Tibial nerve (tissue), 4 donors: ENCODE measurements at regions not wholly inside any gene's neighbourhood (a gene's known extent, or its start where the extent isn't known, plus 50 kb on each side); places are given as distances from the start of the nearest gene placed in this dataset.

Source experiments
- DNase-seq, 2 donors: peaks; one replicate each; pipeline ENCODE4 v3.0.0-alpha.2; 2019; ENCODE audit warnings: low spot score in 2 of 2
- H3K27ac ChIP-seq, 4 donors: fragments of 200-600 bp; sonication (generic) in 3 of 4; one replicate each; pipeline ENCODE4 v1.5.1; 2017 to 2019; ENCODE audit warnings: mild to moderate bottlenecking in 1 of 4
- H3K27me3 ChIP-seq, 2 donors: fragments of 200-600 bp; sonication (generic) in 1 of 2; one replicate each; pipeline versions ENCODE4 v1.5.1 to v1.6.0; 2017 to 2019
- H3K36me3 ChIP-seq, 3 donors: fragments of 200-600 bp; sonication (generic); one replicate each; pipeline ENCODE4 v1.5.1; 2018 to 2019
- H3K4me1 ChIP-seq, 4 donors: fragments of 200-600 bp; sonication (generic) in 3 of 4; one replicate each; pipeline ENCODE4 v1.5.1; 2017 to 2019
- H3K4me3 ChIP-seq, 4 donors: fragments of 200-600 bp; sonication (generic) in 3 of 4; one replicate each; pipeline ENCODE4 v1.5.1; 2017 to 2019; ENCODE audit warnings: mild to moderate bottlenecking in 1 of 4, moderate library complexity in 1 of 4
- H3K9me3 ChIP-seq, 4 donors: fragments of 200-600 bp; sonication (generic) in 3 of 4; one replicate each; pipeline ENCODE4 v1.5.1; 2017 to 2019
- EP300 ChIP-seq, 2 donors: sonication (generic); formaldehyde crosslinking; IDR thresholded peaks; one replicate each; pipeline ENCODE4 v1.6.1; 2017; ENCODE audit warnings: antibody characterized with exemption in 2 of 2, mild to moderate bottlenecking in 1 of 2
- POLR2A ChIP-seq, 2 donors: fragments of 450-650 bp; IDR thresholded peaks; one replicate each; pipeline ENCODE4 v1.6.1; 2017; ENCODE audit warnings: antibody characterized with exemption in 2 of 2, mild to moderate bottlenecking in 2 of 2, moderate library complexity in 2 of 2
- WGBS, 2 donors: methylation state at CpG; one replicate each; pipeline ENCODE4 v1.1.5; 2018; 5-methylcytosine and 5-hydroxymethylcytosine counted together
- TF ChIP-seq, protein P1 (sequence below), 5 experiments: fragments of 200-600 bp in 3 of 5; fragments of 450-650 bp in 2 of 5; sonication (generic) in 3 of 5; IDR thresholded peaks; one replicate each; pipeline ENCODE4 v1.5.1; 2016 to 2019; ENCODE audit warnings: antibody characterized with exemption in 5 of 5, mild to moderate bottlenecking in 3 of 5, moderate library complexity in 2 of 5

DNA sequence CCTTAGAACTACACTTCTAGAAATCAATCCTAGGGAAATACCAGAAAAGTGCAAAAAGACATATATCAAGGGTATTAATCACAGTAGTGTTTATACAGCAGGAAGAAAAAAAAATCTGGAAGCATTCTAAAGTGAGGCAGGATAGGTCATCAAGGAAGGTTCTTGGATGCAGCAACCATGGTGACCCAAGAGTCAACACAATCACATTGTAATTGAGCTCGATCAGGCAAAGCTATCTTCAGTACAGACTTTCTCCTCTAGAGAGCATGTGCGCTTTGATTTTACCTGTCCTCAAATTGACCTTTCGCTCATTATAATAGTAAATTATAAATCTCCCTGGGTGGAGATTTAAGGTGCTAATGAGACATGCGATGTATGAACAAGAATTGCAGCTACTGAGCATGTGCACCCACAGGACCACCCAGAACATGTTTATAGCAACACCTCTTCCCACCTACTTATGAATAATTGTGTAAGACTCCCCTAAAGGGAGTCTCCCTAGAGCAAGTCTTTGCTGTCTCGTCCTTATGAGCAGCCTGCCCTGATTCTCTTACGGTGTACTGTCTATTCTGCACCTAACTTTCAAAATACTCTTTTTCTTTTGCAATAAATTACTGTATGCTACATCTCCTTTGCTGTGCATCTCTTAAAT, 297.7 kb downstream of the ATPSCKMT start:
- 62 to 68% methylated on average over 6 of the region's 6 CpGs for WGBS, 2 donors
- Histone ChIP-seq H3K27me3 (no peaks in the 10 kb centered on the region), H3K36me3 (no peaks in the 10 kb centered on the region), H3K4me3 (no peak overlapping the region), H3K27ac (no peak overlapping the region), H3K4me1 (no peaks in the 10 kb centered on the region), H3K9me3 (no peaks in the 10 kb centered on the region)
- DNase-seq, result no peak
- TF ChIP-seq, protein P1, sequence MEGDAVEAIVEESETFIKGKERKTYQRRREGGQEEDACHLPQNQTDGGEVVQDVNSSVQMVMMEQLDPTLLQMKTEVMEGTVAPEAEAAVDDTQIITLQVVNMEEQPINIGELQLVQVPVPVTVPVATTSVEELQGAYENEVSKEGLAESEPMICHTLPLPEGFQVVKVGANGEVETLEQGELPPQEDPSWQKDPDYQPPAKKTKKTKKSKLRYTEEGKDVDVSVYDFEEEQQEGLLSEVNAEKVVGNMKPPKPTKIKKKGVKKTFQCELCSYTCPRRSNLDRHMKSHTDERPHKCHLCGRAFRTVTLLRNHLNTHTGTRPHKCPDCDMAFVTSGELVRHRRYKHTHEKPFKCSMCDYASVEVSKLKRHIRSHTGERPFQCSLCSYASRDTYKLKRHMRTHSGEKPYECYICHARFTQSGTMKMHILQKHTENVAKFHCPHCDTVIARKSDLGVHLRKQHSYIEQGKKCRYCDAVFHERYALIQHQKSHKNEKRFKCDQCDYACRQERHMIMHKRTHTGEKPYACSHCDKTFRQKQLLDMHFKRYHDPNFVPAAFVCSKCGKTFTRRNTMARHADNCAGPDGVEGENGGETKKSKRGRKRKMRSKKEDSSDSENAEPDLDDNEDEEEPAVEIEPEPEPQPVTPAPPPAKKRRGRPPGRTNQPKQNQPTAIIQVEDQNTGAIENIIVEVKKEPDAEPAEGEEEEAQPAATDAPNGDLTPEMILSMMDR (IDR thresholded peaks at IDR 0.05), result no peak
- TF ChIP-seq EP300 (IDR thresholded peaks at IDR 0.05), result no peak
- TF ChIP-seq POLR2A (IDR thresholded peaks at IDR 0.05), result no peak

- Histone ChIP-seq H3K9me3 (no peaks in the 10 kb centered on the region), H3K27me3 (no peaks in the 10 kb centered on the region), H3K4me3 (no peak overlapping the region), H3K36me3 (no peaks in the 10 kb centered on the region), H3K4me1 (no peaks in the 10 kb centered on the region), H3K27ac (no peak overlapping the region)
- no peak for DNase-seq
- WGBS, 2 donors, result 27 to 34% methylated on average over 5 of the region's 5 CpGs
- TF ChIP-seq, protein P1 (IDR thresholded peaks at IDR 0.05), result no peak
- TF ChIP-seq POLR2A (IDR thresholded peaks at IDR 0.05), result no peak
- TF ChIP-seq EP300 (IDR thresholded peaks at IDR 0.05), result no peak
Measured at GRCh38 chr5:9947944-9948343, 301.7 kb downstream of the ATPSCKMT start.

DNA sequence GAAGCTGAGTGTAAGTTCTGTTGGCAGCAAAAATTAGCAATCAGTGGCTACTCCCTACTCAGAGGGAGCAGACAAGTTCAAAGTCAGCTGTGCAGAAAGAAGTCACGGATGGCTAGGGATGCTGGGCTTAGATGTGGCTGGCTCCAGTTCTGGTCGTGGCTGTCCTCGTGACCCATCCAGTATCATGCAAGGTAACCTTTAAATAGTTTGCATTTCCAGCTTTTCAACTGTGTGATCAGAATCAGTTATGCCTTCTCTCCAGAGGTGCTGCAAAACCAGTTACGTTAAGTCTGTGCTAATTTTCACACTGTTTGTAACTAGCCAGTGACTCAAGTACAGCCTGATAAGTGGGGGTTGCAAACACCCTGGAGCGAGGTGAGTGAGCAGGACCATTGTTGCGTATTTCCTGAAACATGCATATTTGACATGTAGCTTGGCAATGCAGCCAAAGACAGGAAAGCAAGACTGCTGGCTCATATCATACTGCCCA, 302.4 kb downstream of the ATPSCKMT start:
- WGBS, 2 donors, result 63 to 66% methylated on average over 5 to 6 of the region's 6 CpGs
- H3K9me3 ChIP-seq, result no peaks in the 10 kb centered on the region
- no peak for TF ChIP-seq POLR2A (IDR thresholded peaks at IDR 0.05)
- TF ChIP-seq EP300 (IDR thresholded peaks at IDR 0.05), result no peak
- TF ChIP-seq, protein P1 (IDR thresholded peaks at IDR 0.05), result no peak
- DNase-seq, result no peak
- H3K27me3 ChIP-seq, result no peaks in the 10 kb centered on the region
- no peak overlapping the region for H3K4me3 ChIP-seq
- H3K27ac ChIP-seq, result no peak overlapping the region
- H3K4me1 ChIP-seq, result no peaks in the 10 kb centered on the region
- H3K36me3 ChIP-seq, result no peaks in the 10 kb centered on the region

DNA sequence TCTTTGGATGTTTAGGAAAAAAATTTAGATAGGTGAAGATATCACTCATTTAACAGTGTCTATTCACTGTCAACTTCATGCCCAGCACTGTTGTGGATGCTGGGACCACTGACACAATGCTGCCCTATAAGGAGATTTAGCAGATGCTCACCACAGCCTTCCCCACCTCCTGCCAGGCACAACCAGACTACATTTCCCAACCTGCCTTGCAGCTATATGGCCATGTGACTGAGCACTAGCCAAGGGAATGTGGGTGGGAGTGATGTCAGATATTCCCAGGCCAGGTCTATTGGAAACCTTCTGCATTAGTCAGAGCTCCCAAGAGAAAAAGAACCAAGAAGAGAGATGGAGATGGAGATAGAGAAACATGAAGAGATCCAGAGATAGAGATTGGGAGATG, 302.6 kb upstream of the TAS2R1 start:
- DNase-seq, result no peak
- TF ChIP-seq POLR2A (IDR thresholded peaks at IDR 0.05) (no peak), EP300 (IDR thresholded peaks at IDR 0.05) (no peak)
- TF ChIP-seq, protein P1 (IDR thresholded peaks at IDR 0.05), result no peak
- Histone ChIP-seq H3K27ac (no peak overlapping the region), H3K4me1 (no peaks in the 10 kb centered on the region), H3K9me3 (peaks cover 0 to 15% (median 0%) of the 10 kb centered on the region in 4 donors), H3K36me3 (no peaks in the 10 kb centered on the region), H3K4me3 (no peak overlapping the region), H3K27me3 (no peaks in the 10 kb centered on the region)

DNA sequence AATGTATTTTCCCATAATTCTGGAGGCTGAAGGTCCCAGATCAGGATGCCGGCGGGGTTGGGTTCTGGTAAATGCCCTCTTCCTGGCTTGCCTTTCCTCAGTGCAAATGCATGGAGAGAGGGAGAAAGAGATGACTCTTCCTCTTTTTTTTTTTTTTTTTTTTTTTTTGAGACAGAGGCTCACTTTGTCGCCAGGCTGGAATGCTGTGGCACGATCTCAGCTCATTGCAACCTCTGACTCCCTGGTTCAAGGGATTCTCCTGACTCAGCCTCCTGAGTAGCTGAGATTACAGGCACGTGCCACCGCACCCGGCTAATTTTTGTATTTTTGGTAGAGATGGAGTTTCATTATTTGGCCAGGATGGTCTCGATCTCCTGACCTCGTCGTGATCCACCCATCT, 300.0 kb upstream of the TAS2R1 start:
- no peaks in the 10 kb centered on the region for H3K36me3 ChIP-seq
- peaks cover 0 to 15% (median 0%) of the 10 kb centered on the region in 4 donors for H3K9me3 ChIP-seq
- TF ChIP-seq EP300 (IDR thresholded peaks at IDR 0.05) (no peak), POLR2A (IDR thresholded peaks at IDR 0.05) (no peak)
- TF ChIP-seq, protein P1 (IDR thresholded peaks at IDR 0.05), result no peak
- DNase-seq, result no peak
- H3K27me3 ChIP-seq, result no peaks in the 10 kb centered on the region
- 84 to 91% methylated on average over 10 of the region's 10 CpGs for WGBS, 2 donors
- H3K4me3 ChIP-seq, result no peak overlapping the region
- H3K27ac ChIP-seq, result no peak overlapping the region
- H3K4me1 ChIP-seq, result no peaks in the 10 kb centered on the region
